A673 (cell line): ENCODE measurements at regions not wholly inside any gene's neighbourhood (a gene's known extent, or its start where the extent isn't known, plus 50 kb on each side); places are given as distances from the start of the nearest gene placed in this dataset.
"Not testable (repeated sequence)": the region's sequence is repeated elsewhere in the genome, so short reads cannot be mapped to it uniquely, and the experiment has no call there.

Source experiments
- BruUV-seq: library from RNA; stranded (reverse); fragments of 400-500 nt; replicated peaks from 2 replicates; lab custom pipeline; 2021; lab: Mats Ljungman, UMichigan
- CTCF ChIA-PET: fragments of 300-600 bp; sonication (Branson Sonifier 250); formaldehyde crosslinking; loops from one replicate; lab custom pipeline; 2022; ENCODE audit warnings: antibody characterized with exemption; lab: Charles Lee
- POLR2A ChIA-PET: fragments of 300-600 bp; sonication (Branson Sonifier 250); formaldehyde crosslinking; loops from one replicate; lab custom pipeline; 2022; ENCODE audit warnings: antibody characterized with exemption; ENCODE audit not compliant: low non-redundant PET; lab: Charles Lee
- DNase-seq: peaks from one replicate; pipeline ENCODE4 v3.0.0-alpha.2; 2015; ENCODE audit warnings: low spot score
- H3K27ac ChIP-seq: fragments of 200-600 bp; sonication (generic); 2 replicates; pipeline ENCODE4 v1.5.1; 2016; ENCODE audit warnings: mixed run types, low read depth, mild to moderate bottlenecking, mixed read lengths, antibody characterized with exemption, low read length; ENCODE audit not compliant: poor library complexity, severe bottlenecking
- H3K27me3 ChIP-seq: fragments of 200-600 bp; sonication (generic); replicated peaks from 2 replicates; pipeline ENCODE4 v1.6.1; 2017; ENCODE audit warnings: mixed run types, low read depth, mild to moderate bottlenecking, mixed read lengths, antibody characterized with exemption, low read length; ENCODE audit not compliant: insufficient read depth, poor library complexity
- H3K36me3 ChIP-seq: fragments of 200-600 bp; sonication (generic); 2 replicates; pipeline ENCODE4 v1.6.1; 2016; ENCODE audit warnings: mixed run types, mild to moderate bottlenecking, mixed read lengths, antibody characterized with exemption, low read length; ENCODE audit not compliant: insufficient read depth, poor library complexity, severe bottlenecking
- H3K4me1 ChIP-seq: fragments of 200-600 bp; sonication (generic); 2 replicates; pipeline ENCODE4 v1.6.1; 2017; ENCODE audit warnings: mixed run types, mild to moderate bottlenecking, mixed read lengths, antibody characterized with exemption, low read length; ENCODE audit not compliant: insufficient read depth, poor library complexity, severe bottlenecking
- H3K4me3 ChIP-seq: fragments of 200-600 bp; sonication (generic); 2 replicates; pipeline ENCODE4 v1.5.1; 2016; ENCODE audit warnings: low read depth, mixed run types, mild to moderate bottlenecking, mixed read lengths, low read length; ENCODE audit not compliant: poor library complexity, severe bottlenecking
- H3K9me3 ChIP-seq: fragments of 200-600 bp; sonication (generic); 2 replicates; pipeline ENCODE4 v1.6.1; 2016; ENCODE audit warnings: mixed run types, low read depth, mild to moderate bottlenecking, mixed read lengths, antibody characterized with exemption, low read length; ENCODE audit not compliant: poor library complexity, severe bottlenecking
- EZH2 ChIP-seq: fragments of 200-600 bp; sonication (generic); IDR thresholded peaks from 2 replicates; pipeline ENCODE4 v1.6.1; 2017; ENCODE audit warnings: borderline replicate concordance, low read depth, mild to moderate bottlenecking, mixed read lengths, antibody characterized with exemption, low read length; ENCODE audit not compliant: poor library complexity, severe bottlenecking
- intact Hi-C: fragments of 100-400 bp; cut with micrococcal nuclease; formaldehyde crosslinking; loops from one replicate; pipeline ENCODE4 v1.10.0; 2022; ENCODE audit not compliant: unreplicated experiment
- TF ChIP-seq, protein P1 (sequence below): fragments of 300-800, 200-600 bp; sonication (generic); conservative IDR thresholded peaks from 2 replicates; pipeline ENCODE4 v1.5.1; 2017; ENCODE audit warnings: low read depth, mild to moderate bottlenecking, antibody characterized with exemption, low read length, moderate library complexity, mixed read lengths

DNA sequence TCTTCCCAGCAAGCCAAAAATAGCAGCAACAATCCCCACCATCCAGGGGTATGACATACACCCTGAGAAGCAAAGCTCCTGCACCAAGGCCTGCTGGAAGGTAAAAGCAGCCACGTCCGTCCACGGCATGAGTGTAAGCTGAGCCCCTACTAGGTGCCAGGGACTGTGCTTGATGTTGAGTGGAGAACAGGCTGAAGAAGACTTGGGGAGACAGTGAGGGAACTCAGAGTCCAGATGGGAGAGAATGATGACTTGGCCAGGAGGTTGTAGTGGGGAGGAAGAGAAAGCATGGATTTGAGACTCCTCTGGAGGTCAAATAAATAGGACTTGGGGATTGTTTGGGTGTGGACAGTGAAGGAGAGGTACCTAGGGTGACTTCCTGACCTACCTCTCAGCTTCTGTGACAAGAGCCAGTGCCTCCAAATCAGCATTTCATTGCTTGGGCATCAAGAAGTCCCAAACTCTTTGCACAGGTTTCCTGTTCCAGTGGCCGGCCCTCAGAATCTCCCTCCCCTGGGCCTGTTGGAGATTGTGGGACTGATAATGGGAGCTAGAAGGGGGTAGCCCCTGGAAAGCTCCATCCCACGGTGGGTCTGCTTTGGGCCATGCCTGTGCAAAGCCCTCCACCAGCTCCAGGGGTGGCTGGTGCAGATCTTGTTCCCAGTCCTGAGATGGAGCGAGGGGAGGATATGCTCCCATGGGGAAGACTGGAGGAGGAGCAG is 58.3 kb upstream of the ADAMTS2 start:
- no peak for DNase-seq
- no TSS peak for BruUV-seq
- CTCF ChIA-PET = no interaction called here
- H3K4me3 ChIP-seq = no peak overlapping the region
- no peak for TF ChIP-seq EZH2
- TF ChIP-seq, protein P1, sequence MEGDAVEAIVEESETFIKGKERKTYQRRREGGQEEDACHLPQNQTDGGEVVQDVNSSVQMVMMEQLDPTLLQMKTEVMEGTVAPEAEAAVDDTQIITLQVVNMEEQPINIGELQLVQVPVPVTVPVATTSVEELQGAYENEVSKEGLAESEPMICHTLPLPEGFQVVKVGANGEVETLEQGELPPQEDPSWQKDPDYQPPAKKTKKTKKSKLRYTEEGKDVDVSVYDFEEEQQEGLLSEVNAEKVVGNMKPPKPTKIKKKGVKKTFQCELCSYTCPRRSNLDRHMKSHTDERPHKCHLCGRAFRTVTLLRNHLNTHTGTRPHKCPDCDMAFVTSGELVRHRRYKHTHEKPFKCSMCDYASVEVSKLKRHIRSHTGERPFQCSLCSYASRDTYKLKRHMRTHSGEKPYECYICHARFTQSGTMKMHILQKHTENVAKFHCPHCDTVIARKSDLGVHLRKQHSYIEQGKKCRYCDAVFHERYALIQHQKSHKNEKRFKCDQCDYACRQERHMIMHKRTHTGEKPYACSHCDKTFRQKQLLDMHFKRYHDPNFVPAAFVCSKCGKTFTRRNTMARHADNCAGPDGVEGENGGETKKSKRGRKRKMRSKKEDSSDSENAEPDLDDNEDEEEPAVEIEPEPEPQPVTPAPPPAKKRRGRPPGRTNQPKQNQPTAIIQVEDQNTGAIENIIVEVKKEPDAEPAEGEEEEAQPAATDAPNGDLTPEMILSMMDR = no peak
- no peak overlapping the region for H3K27ac ChIP-seq
- no peaks in the 10 kb centered on the region for H3K27me3 ChIP-seq
- no peaks in the 10 kb centered on the region for H3K4me1 ChIP-seq
- H3K36me3 ChIP-seq = no peaks in the 10 kb centered on the region
- H3K9me3 ChIP-seq = peaks cover 11% of the 10 kb centered on the region
- POLR2A ChIA-PET = no interaction called here
- intact Hi-C loops = no loop called here

DNA sequence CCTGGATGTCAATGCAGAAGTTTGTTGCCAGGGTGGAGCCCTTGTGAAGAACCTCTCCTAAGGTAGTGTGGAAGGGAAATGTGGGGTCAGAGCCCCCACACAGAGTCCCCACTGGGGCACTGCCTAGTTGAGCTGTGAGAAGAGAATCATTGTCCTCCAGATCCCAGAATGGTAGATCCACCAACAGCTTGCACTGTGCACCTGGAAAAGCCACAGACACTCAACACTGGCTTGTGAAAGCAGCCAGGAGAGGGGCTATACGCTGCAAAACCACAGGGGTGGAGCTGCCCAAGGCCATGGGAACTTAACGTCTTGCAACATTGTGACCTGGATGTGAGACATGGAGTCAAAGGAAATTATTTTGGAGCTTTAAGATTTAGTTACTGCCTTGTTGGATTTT is 55.2 kb upstream of the ADAMTS2 start:
- intact Hi-C loops, H3K36me3 ChIP-seq, H3K27ac ChIP-seq: not testable (repeated sequence)

DNA sequence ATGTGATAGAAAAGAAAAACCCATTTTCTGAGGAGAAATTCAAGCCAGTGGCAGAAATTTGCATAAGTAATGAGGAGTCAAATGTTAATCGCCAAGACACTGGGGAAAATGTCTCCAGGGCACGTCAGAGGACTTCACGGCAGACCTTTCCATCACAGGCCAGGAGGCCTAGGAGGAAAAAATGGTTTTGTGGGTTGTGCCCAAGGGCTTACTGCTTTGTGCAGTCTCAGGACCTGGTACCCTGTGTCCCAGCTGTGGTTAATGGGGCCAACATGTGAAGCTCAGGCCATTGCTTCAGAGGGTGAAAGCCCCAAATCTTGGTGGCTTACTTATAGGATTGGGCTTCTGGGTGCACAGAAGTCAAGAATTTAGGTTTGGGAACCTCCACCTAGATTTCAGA is 54.8 kb upstream of the ADAMTS2 start:
- no peaks in the 10 kb centered on the region for H3K4me1 ChIP-seq
- BruUV-seq = no TSS peak
- H3K36me3 ChIP-seq = no peaks in the 10 kb centered on the region
- no peak for DNase-seq
- TF ChIP-seq, protein P1 = no peak
- no peak for TF ChIP-seq EZH2
- ChIA-PET POLR2A (no interaction called here), CTCF (no interaction called here)
- peaks cover 11% of the 10 kb centered on the region for H3K9me3 ChIP-seq
- intact Hi-C loops = no loop called here
- no peak overlapping the region for H3K4me3 ChIP-seq
- H3K27ac ChIP-seq = no peak overlapping the region
- no peaks in the 10 kb centered on the region for H3K27me3 ChIP-seq

More for the DNA sequence above, 55.2 kb upstream of the ADAMTS2 start:
- BruUV-seq, POLR2A ChIA-PET, CTCF ChIA-PET, DNase-seq, H3K4me1 ChIP-seq, H3K27me3 ChIP-seq, H3K4me3 ChIP-seq: not testable (repeated sequence)
- H3K9me3 ChIP-seq = peaks cover 11% of the 10 kb centered on the region

DNA sequence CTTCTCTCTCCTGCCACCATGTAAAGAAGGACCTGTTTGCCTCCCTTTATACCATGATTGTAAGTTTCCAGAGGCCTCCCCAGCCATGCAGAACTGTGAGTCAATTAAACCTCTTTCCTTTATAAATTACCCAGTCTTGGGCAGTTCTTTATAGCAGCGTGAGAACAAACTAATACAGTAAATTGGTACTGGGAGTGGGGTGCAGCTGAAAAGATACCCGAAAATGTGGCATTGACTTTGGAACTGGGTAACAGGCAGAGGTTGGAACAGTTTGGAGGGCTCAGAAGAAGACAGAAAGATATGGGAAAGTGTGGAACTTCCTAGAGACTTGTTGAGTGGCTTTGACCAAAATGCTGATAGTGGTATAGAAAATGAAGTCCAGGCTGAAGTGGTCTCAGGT is 54.1 kb upstream of the ADAMTS2 start:
- intact Hi-C loops, H3K36me3 ChIP-seq, CTCF ChIA-PET, H3K4me3 ChIP-seq, H3K27me3 ChIP-seq, BruUV-seq, POLR2A ChIA-PET, H3K4me1 ChIP-seq, DNase-seq, H3K27ac ChIP-seq: not testable (repeated sequence)
- H3K9me3 ChIP-seq = peaks cover 11% of the 10 kb centered on the region
